DOHH2 (cell line): ENCODE measurements at regions not wholly inside any gene's neighbourhood (a gene's known extent, or its start where the extent isn't known, plus 50 kb on each side); places are given as distances from the start of the nearest gene placed in this dataset.

Experiments used
- H3F3A ChIP-seq: fragments of 200-600 bp; sonication (generic), shearing (Covaris generic); 2 replicates; pipeline ENCODE4 v1.6.0; 2016; ENCODE audit warnings: antibody characterized with exemption, mild to moderate bottlenecking; ENCODE audit not compliant: control insufficient read depth, insufficient read depth
- H3K27ac ChIP-seq: fragments of 200-600 bp; sonication (generic); 2 replicates; pipeline ENCODE4 v1.5.1; 2014; ENCODE audit warnings: low read depth, mild to moderate bottlenecking, low read length, moderate library complexity
- H3K27me3 ChIP-seq: fragments of 200-600 bp; sonication (generic); 2 replicates; pipeline ENCODE4 v1.6.1; 2014; ENCODE audit warnings: mild to moderate bottlenecking, low read length, mixed read lengths; ENCODE audit not compliant: control insufficient read depth
- H3K36me3 ChIP-seq: fragments of 200-600 bp; sonication (generic); 2 replicates; pipeline ENCODE4 v1.6.1; 2014; ENCODE audit warnings: mild to moderate bottlenecking, low read length, moderate library complexity, mixed read lengths; ENCODE audit not compliant: control insufficient read depth
- H3K4me1 ChIP-seq: fragments of 200-600 bp; sonication (generic); 2 replicates; pipeline ENCODE4 v1.6.1; 2014; ENCODE audit warnings: mild to moderate bottlenecking, low read length, mixed read lengths; ENCODE audit not compliant: control insufficient read depth
- H3K4me2 ChIP-seq: fragments of 200-600 bp; sonication (generic); 2 replicates; pipeline ENCODE4 v1.6.0; 2014; ENCODE audit warnings: mild to moderate bottlenecking, low read length, moderate library complexity
- H3K4me3 ChIP-seq: fragments of 200-600 bp; sonication (generic); 2 replicates; pipeline ENCODE4 v1.5.1; 2014; ENCODE audit warnings: mild to moderate bottlenecking, low read length, mixed read lengths
- H3K79me2 ChIP-seq: fragments of 200-600 bp; sonication (generic); 2 replicates; pipeline ENCODE4 v1.6.1; 2014; ENCODE audit warnings: mild to moderate bottlenecking, low read length, mixed read lengths; ENCODE audit not compliant: control insufficient read depth
- H3K9me2 ChIP-seq: fragments of 200-600 bp; sonication (generic); replicated peaks from 2 replicates; pipeline ENCODE4 v1.6.1; 2014; ENCODE audit warnings: mild to moderate bottlenecking, low read length, mixed read lengths; ENCODE audit not compliant: control insufficient read depth
- H3K9me3 ChIP-seq: fragments of 200-600 bp; sonication (generic); 2 replicates; pipeline ENCODE4 v1.6.1; 2014; ENCODE audit warnings: antibody characterized with exemption, low read length, mixed read lengths; ENCODE audit not compliant: control insufficient read depth, insufficient read depth
- H4K20me1 ChIP-seq: fragments of 200-600 bp; sonication (generic); 2 replicates; pipeline ENCODE4 v1.6.0; 2014; ENCODE audit warnings: low read depth, mild to moderate bottlenecking, antibody characterized with exemption, low read length, moderate library complexity; ENCODE audit not compliant: control insufficient read depth, insufficient read depth
- EZH2phosphoT487 ChIP-seq: fragments of 200-600 bp; sonication (generic); IDR thresholded peaks from 2 replicates; pipeline ENCODE4 v1.6.1; 2017; ENCODE audit warnings: borderline replicate concordance, mild to moderate bottlenecking, antibody characterized with exemption, low read length, moderate library complexity, mixed read lengths
- TF ChIP-seq, protein P1 (sequence below): fragments of 200-600 bp; sonication (generic); IDR thresholded peaks from one replicate; pipeline ENCODE4 v1.5.1; 2014; ENCODE audit warnings: antibody characterized with exemption, mild to moderate bottlenecking, low read depth, low read length; ENCODE audit not compliant: poor library complexity, severe bottlenecking

DNA sequence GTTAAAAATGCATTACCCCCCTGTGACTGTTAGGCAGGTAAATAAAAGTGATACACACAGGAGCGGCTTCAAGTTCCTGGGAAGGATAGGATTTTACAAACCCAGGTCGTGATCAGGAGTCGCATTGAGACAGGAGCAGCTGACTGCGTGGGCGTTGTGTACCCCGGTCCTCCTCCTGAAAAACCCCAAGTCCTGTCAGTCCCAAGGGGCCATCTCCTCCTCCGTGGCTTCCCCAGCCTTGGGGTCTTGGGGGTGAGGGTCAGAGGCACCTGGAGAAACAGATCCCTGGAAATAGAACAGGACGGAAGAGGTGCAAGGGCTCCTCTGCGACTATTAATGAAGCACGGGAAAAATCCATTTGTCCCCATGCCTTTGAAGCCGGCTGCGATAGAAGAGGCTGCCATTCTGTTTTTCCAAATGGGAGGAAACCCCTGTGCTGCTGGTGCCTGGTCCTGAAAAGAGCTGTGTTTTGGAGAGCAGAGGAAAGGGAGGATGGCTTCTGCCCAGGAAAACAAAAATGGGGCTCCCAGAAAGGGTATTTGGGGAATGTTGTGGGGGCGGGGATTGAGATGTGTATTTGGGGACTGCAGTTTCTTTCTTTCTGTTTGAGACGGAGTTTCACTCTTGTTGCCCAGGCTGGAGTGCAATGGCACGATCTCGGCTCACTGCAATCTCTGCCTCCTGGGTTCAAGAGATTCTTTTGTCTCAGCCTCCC is 143.1 kb downstream of the ZNF664 start:
- Histone ChIP-seq H3K4me3 (no peak overlapping the region), H3K79me2 (no peaks in the 10 kb centered on the region), H3K27me3 (no peaks in the 10 kb centered on the region), H3K4me2 (no peak overlapping the region), H3K27ac (no peak overlapping the region), H3K36me3 (no peaks in the 10 kb centered on the region), H3K9me3 (no peaks in the 10 kb centered on the region), H3F3A (no peaks in the 10 kb centered on the region), H3K9me2 (no peaks in the 10 kb centered on the region), H3K4me1 (no peaks in the 10 kb centered on the region), H4K20me1 (no peaks in the 10 kb centered on the region)
- TF ChIP-seq, protein P1, sequence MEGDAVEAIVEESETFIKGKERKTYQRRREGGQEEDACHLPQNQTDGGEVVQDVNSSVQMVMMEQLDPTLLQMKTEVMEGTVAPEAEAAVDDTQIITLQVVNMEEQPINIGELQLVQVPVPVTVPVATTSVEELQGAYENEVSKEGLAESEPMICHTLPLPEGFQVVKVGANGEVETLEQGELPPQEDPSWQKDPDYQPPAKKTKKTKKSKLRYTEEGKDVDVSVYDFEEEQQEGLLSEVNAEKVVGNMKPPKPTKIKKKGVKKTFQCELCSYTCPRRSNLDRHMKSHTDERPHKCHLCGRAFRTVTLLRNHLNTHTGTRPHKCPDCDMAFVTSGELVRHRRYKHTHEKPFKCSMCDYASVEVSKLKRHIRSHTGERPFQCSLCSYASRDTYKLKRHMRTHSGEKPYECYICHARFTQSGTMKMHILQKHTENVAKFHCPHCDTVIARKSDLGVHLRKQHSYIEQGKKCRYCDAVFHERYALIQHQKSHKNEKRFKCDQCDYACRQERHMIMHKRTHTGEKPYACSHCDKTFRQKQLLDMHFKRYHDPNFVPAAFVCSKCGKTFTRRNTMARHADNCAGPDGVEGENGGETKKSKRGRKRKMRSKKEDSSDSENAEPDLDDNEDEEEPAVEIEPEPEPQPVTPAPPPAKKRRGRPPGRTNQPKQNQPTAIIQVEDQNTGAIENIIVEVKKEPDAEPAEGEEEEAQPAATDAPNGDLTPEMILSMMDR = no peak
- TF ChIP-seq EZH2phosphoT487 = no peak

DNA sequence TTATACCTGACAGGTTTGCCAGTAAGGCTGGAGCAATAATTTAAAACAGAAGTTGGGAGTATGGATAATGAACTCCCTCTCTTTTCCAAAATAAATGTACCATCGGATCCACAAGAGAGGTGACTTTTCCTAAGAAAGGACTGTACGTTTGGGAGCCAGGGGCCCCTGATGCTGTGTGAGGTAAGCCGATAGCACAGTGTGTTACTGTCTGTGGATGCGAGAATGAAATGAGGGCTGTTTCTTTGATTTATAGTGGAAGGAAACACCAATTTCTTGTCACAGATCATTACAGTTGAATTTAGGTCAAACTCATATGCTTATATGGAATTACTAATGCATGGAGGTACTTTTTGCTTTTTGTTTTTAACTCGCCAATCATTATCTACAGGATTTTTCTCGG is 147.7 kb downstream of the ZNF664 start:
- Histone ChIP-seq H3F3A (no peaks in the 10 kb centered on the region), H3K27ac (no peak overlapping the region), H3K27me3 (no peaks in the 10 kb centered on the region), H4K20me1 (no peaks in the 10 kb centered on the region), H3K4me1 (no peaks in the 10 kb centered on the region), H3K9me2 (no peaks in the 10 kb centered on the region), H3K36me3 (no peaks in the 10 kb centered on the region), H3K4me3 (no peak overlapping the region), H3K9me3 (no peaks in the 10 kb centered on the region), H3K79me2 (no peaks in the 10 kb centered on the region), H3K4me2 (no peak overlapping the region)
- no peak for TF ChIP-seq EZH2phosphoT487
- TF ChIP-seq, protein P1 = no peak

GRCh38 chr12:124122722-124123121 is 149.7 kb downstream of the ZNF664 start:
- TF ChIP-seq EZH2phosphoT487 = no peak
- TF ChIP-seq, protein P1 = no peak
- no peaks in the 10 kb centered on the region for H4K20me1 ChIP-seq
- H3K4me1 ChIP-seq = no peaks in the 10 kb centered on the region
- no peak overlapping the region for H3K4me3 ChIP-seq
- H3K36me3 ChIP-seq = no peaks in the 10 kb centered on the region
- no peaks in the 10 kb centered on the region for H3K9me2 ChIP-seq
- no peak overlapping the region for H3K27ac ChIP-seq
- H3K79me2 ChIP-seq = no peaks in the 10 kb centered on the region
- no peaks in the 10 kb centered on the region for H3K9me3 ChIP-seq
- H3K27me3 ChIP-seq = peaks cover 2% of the 10 kb centered on the region; the same call in 1 of the 2 replicates
- H3F3A ChIP-seq = no peaks in the 10 kb centered on the region
- H3K4me2 ChIP-seq = no peak overlapping the region
